Esophagus muscularis mucosa (tissue), 3 donors: ENCODE measurements at regions not wholly inside any gene's neighbourhood (a gene's known extent, or its start where the extent isn't known, plus 50 kb on each side); places are given as distances from the start of the nearest gene placed in this dataset.

Experiments used
- CTCF ChIP-seq, 3 experiments: fragments of 200-600 bp in 2 of 3; fragments of 450-650 bp in 1 of 3; sonication (generic) in 2 of 3; IDR thresholded peaks; one replicate each; pipeline ENCODE4 v1.5.1; 2017 to 2019; ENCODE audit warnings: antibody characterized with exemption in 3 of 3, mild to moderate bottlenecking in 2 of 3, moderate library complexity in 1 of 3
- POLR2A ChIP-seq: fragments of 450-650 bp; IDR thresholded peaks from one replicate; pipeline ENCODE4 v1.6.1; 2017; ENCODE audit warnings: antibody characterized with exemption, moderate library complexity, mild to moderate bottlenecking, low read depth

DNA sequence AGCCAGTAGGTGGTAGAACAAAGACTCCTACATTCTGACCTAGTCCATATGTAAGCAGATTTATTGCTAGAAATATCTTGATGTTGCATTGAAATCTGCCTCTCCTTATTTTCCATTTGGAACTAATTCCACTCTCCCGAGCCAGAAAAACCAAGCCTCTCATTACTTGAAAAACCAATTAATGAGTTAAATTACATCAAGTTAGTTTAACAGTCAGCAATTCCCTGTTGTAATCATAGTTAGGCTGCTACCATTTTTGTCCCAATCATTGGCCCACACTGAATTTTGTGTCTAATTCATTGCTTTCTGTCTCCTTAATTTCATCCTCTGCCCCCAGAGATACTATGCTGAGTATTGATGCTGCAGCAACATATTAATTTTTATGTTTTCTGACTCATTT lies 168.3 kb upstream of the TNP1 start:
- TF ChIP-seq POLR2A (no peak), CTCF (IDR thresholded peaks at IDR 0.05) (no peak)
